Peyer's patch (tissue), 4 donors: ENCODE measurements at regions not wholly inside any gene's neighbourhood (a gene's known extent, or its start where the extent isn't known, plus 50 kb on each side); places are given as distances from the start of the nearest gene placed in this dataset.
"Not testable (repeated sequence)": the region's sequence is repeated elsewhere in the genome, so short reads cannot be mapped to it uniquely, and the experiment has no call there.

Source experiments
- CTCF ChIP-seq, 6 experiments: fragments of 450-650 bp in 4 of 6; fragments of 200-600 bp in 2 of 6; sonication (generic) in 1 of 6; IDR thresholded peaks; one replicate each; pipeline ENCODE4 v1.5.1; 2017 to 2019; ENCODE audit warnings: antibody characterized with exemption in 6 of 6, mild to moderate bottlenecking in 3 of 6, moderate library complexity in 1 of 6
- POLR2A ChIP-seq, 2 donors: fragments of 450-650 bp; IDR thresholded peaks; one replicate each; pipeline ENCODE4 v1.5.1; 2017; ENCODE audit warnings: antibody characterized with exemption in 2 of 2, mild to moderate bottlenecking in 2 of 2, moderate library complexity in 2 of 2

DNA sequence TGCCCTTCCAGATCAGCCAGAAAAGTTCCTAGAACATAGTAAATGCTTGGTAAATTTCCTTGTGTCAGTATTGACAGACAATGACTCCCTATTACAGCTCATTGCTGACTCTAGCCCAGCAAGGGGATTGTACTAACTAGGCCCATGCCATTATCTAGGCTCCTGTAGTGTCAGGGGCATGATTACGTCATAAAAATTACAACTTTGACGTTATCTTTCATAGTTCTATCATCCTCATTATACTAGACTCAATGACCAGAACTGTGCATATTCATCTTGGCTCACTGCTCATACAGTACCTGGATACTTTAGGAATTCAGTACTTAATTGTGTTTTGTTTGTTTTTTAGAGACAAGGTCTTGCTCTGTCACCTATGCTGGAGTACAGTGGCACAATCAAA, 118.7 kb downstream of the OR52B4 start:
- not testable (repeated sequence) for TF ChIP-seq CTCF, POLR2A (IDR thresholded peaks at IDR 0.05)
